ENCODE measurements at regions not wholly inside any gene's neighbourhood (a gene's known extent, or its start where the extent isn't known, plus 50 kb on each side); places are given as distances from the start of the nearest gene placed in this dataset.
"Not testable (repeated sequence)": the region's sequence is repeated elsewhere in the genome, so short reads cannot be mapped to it uniquely, and the experiment has no call there.

GRCh38 chr14:53735916-53736315 is 220.7 kb downstream of the BMP4 start:
- DNase-seq = no peak

- no peak for DNase-seq
These were observed 233.4 kb downstream of the BMP4 start for GRCh38 chr14:53723221-53723620.

- DNase-seq = no peak
These were observed 237.1 kb downstream of the BMP4 start for GRCh38 chr14:53719536-53719935.

GRCh38 chr14:53716578-53716977 is 240.0 kb downstream of the BMP4 start:
- DNase-seq = no peak

DNA sequence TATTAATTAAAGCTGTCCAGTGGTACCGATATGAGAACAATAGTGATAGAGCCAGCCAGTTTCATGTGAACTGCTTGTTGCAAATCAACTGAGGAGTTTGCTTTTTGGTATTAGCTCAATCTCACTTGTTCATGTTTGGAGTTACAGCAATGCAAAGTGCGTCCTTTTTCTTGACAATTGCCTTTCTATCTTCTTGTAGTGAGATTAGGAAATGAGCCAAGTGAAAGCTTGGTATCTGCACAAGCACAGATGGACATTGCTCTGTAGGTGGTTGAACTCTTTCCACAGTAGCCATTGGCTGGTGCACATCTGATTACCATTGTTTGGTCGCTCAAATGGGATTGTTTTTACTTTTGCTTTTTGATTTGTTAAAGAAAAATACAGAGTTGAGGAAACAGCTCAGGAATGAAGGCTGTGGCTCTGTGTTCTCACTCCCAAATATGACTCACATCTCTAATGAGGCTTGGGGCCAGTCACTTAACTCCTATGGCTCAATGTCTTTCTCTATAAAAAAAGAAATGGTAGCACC is 241.4 kb downstream of the BMP4 start:
- DNase-seq = no peak

GRCh38 chr14:53714495-53715192 is 242.0 kb downstream of the BMP4 start:
- DNase-seq = no peak

DNA sequence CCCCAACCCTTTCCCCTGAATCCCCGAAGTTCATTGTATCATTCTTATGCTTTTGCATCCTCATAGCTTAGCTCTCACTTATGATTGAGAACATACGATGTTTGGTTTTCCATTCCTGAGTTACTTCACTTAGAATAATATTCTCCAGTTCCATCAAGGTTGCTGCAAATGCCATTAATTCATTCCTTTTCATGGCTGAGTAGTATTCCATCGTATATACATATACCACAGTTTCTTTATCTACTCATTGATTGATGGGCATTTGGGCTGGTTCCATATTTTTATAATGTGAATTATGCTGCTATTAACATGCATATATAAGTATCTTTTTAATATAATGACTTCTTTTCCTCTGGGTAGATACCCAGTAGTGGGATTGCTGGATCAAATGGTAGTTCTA is 243.7 kb downstream of the BMP4 start:
- not testable (repeated sequence) for DNase-seq

GRCh38 chr14:53711205-53711604 is 245.4 kb downstream of the BMP4 start:
- no peak for DNase-seq

GRCh38 chr14:53710615-53711014 is 246.0 kb downstream of the BMP4 start:
- DNase-seq = no peak

- no peak for DNase-seq
These were observed 247.2 kb downstream of the BMP4 start for GRCh38 chr14:53709381-53709780.

DNA sequence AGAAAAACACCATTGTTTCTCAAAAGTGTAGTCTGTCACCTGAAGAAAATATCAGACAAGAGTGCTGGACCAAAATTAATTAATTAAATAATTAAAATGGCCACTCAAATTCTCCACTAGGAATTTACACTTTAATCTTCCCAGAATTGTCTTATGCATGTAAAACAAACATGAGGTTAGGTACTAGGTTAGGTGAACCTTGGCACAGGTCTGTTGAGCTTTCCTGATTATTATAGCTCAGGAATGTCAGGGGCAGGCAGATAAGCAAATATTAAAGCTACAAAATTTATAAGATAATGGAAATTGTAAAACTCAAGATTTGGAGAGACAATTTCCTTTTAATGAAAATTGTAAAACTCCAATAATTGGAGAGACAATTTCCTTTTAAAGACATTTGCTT is 253.2 kb downstream of the BMP4 start:
- DNase-seq = no peak

- DNase-seq = no peak
These were observed 255.3 kb downstream of the BMP4 start for GRCh38 chr14:53701108-53701875.

DNA sequence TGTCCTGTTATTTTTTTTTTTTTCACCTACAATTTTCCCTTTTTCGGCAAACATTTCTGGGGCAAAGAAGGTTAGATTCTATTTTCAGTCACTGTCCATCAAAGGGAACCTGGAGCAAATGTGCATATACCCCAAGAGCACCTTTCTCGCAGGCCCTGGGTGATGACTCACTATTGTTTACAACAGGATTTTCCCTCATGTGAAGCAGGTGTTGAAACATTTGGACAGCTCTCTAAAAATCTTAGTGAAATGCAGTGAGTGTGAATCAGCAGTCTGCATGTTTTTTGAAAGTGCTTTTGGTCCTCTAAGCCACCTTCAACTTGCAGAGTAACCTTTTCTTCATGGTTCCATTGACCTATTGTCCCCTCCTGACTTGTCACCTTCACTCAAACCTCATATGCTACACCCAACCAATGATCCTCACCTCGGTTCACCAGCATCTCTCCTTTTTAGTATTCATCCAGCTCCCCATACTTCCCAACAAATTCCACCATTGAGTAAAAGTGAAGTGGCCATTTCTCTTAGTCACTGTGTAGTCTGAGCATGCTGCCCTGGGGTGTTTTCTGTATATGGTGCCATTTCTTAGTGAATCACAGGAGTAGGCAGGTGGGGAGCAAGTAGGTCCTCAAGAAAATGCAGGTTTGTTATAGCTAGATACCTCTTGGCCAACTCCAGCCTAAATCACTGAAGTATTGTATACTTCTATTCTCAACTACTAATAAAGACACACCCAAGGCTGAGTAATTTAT is 260.2 kb downstream of the BMP4 start:
- DNase-seq = no peak

DNA sequence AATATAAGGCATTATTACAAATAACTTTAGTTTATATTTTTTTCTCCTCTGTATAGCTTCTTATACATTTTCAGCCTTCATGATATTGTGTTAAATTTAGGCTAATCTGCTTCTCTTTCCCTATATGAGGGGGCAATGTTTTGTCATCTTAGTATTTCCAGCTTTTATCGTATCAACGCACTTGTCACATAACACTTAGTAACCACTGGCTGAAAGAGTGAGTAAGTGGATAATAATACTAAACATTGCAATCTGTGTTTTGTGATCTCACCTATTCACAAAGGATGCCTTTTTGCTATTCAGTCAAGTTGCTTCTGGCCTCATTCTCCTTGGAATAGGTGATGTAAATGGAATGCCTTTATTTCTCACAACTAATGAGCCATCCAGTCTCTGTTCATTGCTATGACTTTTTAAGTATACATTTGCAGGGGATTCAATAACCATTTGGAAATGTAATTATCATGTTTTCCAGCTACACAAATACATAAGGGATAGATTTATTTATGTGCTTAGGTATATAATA is 260.9 kb downstream of the BMP4 start:
- DNase-seq = no peak

DNA sequence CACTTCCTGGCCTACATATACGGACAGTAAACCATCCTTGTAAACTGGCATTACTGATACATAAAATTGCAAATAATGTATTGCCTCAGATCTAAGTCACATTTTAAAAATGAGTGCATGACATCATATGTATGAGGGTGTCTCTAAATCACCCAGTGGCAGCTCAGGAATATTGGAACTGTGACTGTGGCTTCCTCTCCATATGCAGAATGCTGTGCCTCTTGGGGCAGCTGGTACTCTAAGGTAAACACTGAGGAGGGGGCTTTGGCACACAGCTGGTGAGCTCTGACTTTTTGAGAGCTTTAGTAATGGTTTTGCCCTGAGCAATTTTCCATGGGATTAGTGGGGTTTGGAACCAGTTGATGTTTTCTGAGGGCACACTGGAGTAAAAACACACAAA is 263.7 kb downstream of the BMP4 start:
- DNase-seq = no peak

DNA sequence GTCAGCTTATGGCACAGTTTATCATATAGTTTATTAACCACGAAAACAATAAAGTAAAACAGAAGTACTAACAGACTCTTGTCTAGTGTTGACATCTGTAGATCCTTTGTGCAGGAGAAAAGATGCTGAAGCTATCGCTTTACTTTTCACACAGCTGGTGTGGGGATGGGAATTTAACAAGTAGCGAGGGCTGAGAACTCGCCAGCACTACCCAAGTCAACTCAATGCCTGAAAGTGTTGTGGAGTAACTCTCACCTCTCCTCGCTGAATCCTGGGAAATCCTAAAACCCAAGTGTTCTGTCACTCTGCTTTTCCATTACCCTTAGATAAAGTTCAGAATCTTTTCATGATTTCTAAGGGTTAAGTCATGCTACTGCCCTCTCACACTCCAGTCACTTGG is 264.2 kb downstream of the BMP4 start:
- DNase-seq = no peak

GRCh38 chr14:53683229-53683628 is 273.4 kb downstream of the BMP4 start:
- DNase-seq = no peak

- DNase-seq = no peak
These were observed 284.1 kb downstream of the BMP4 start for GRCh38 chr14:53672526-53672925.

GRCh38 chr14:53670701-53671100 is 285.9 kb downstream of the BMP4 start:
- DNase-seq = no peak

- no peak for DNase-seq
These were observed 287.7 kb downstream of the BMP4 start for GRCh38 chr14:53668897-53669296.

GRCh38 chr14:53663709-53664108 is 292.9 kb downstream of the BMP4 start:
- no peak for DNase-seq

DNA sequence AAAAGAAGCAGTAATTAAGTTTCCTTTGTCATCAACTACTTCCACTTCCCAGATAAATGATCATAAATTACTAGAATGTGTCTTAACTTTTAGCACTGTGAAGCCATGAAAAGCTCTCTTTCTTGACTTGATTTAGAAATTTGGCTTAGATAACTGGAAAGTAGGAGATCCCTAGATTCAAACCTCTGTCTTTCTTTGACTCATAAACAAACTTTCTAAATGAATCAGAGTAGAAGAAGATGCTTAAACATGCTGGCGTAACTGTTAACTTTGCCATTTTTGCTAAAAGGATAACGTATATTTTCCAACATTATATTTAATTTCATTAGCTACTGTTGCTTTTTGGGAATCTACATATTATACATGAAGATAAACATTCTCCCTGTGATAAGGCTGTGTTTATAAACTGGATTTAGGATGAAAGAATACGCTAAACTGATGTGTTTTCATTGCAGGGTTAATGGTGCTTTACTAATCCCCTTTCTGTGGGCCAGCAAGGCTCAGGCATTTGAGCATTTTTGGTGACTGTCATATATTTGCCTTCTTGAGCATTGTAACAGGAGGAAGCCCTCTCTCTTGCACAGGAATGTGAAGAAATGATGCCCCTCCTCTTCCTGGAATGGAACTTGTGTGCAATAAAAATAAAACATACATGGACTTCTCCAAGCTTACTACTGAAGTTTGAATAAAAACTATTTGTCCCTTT is 301.4 kb downstream of the BMP4 start:
- no peak for DNase-seq

DNA sequence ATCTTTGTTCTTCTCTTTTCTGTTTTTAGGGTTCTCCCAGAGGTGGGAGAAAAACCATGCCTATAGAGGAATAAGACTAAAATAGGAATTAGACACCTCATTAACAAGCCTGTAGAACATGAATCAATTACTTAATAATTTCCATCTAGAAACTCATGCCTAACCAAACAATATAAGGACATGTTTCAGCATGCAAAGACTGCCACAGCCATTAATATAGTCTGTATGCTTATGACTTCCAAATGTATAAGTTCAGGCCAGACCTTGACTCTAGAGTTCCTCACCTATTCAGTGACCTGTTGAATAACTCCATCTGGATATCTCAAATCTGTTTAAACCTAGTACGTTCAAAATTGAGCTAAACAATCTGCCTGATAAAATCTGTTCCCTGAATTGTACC is 304.6 kb downstream of the BMP4 start:
- no peak for DNase-seq
